Activated CD4-positive, alpha-beta T cell treated with anti-CD3 and anti-CD28 coated beads, Interleukin-2, amount 10 ng/mL, durations not matched to agents 7 days and 5 days (primary cell): ENCODE measurements at regions not wholly inside any gene's neighbourhood (a gene's known extent, or its start where the extent isn't known, plus 50 kb on each side); places are given as distances from the start of the nearest gene placed in this dataset.
"Not testable (repeated sequence)": the region's sequence is repeated elsewhere in the genome, so short reads cannot be mapped to it uniquely, and the experiment has no call there.

ENCODE experiments used
- CTCF ChIA-PET: fragments of 350-600 bp; sonication (Branson Sonifier 250); formaldehyde crosslinking; loops from one replicate; lab custom pipeline; 2021; ENCODE audit warnings: antibody characterized with exemption; lab: Charles Lee
- POLR2A ChIA-PET: fragments of 350-600 bp; sonication (Branson Sonifier 250); formaldehyde crosslinking; loops from one replicate; lab custom pipeline; 2021; ENCODE audit warnings: antibody characterized with exemption; lab: Charles Lee
- DNase-seq: peaks from one replicate; pipeline ENCODE4 v3.0.0-alpha.2; 2020
- H3K27ac Mint-ChIP-seq: one replicate; pipeline ENCODE4 v1.8.0; 2021; ENCODE audit warnings: mild to moderate bottlenecking, moderate library complexity, mixed read lengths
- H3K27me3 Mint-ChIP-seq: one replicate; pipeline ENCODE4 v1.8.0; 2021; ENCODE audit warnings: mixed read lengths
- H3K36me3 Mint-ChIP-seq: one replicate; pipeline ENCODE4 v1.8.0; 2021; ENCODE audit warnings: low read depth, mixed read lengths
- H3K4me1 Mint-ChIP-seq: one replicate; pipeline ENCODE4 v1.8.0; 2021; ENCODE audit warnings: mixed read lengths
- H3K4me3 Mint-ChIP-seq: one replicate; pipeline ENCODE4 v1.8.0; 2021; ENCODE audit warnings: mild to moderate bottlenecking, moderate library complexity, mixed read lengths
- H3K9me3 Mint-ChIP-seq: one replicate; pipeline ENCODE4 v1.8.0; 2021; ENCODE audit warnings: mixed read lengths

- peaks cover 4% of the 10 kb centered on the region for H3K9me3 Mint-ChIP-seq
- ChIA-PET CTCF (no interaction called here), POLR2A (no interaction called here)
- no peak overlapping the region for H3K4me3 Mint-ChIP-seq
- DNase-seq = no peak
- no peak overlapping the region for H3K27ac Mint-ChIP-seq
- H3K36me3 Mint-ChIP-seq = no peaks in the 10 kb centered on the region
- no peaks in the 10 kb centered on the region for H3K4me1 Mint-ChIP-seq
- H3K27me3 Mint-ChIP-seq = no peaks in the 10 kb centered on the region
These were observed 159.9 kb downstream of the TMEM114 start for GRCh38 chr16:8430401-8430800.

DNA sequence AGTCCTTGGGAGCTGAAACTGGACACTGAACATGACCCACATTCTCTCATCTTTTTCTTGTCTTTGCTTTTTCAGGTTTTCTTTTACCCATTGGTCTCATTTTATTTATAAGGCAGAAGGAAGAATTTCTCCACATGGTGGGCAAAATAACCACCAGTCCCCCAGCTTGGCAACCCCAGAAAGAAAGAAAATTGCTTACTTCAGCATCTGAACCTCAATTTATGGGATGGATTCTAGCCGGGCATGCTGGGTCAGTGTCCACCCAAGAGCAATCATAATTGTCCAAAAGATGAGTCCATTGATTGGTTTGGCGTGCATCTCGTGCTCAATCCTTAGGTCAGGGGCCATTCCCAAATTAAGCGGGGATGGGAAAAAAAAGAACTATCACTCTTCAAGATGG lies 163.7 kb downstream of the TMEM114 start:
- ChIA-PET CTCF (no interaction called here), POLR2A (no interaction called here)
- Mint-ChIP-seq H3K36me3 (no peaks in the 10 kb centered on the region), H3K4me3 (no peak overlapping the region), H3K27ac (no peak overlapping the region), H3K4me1 (no peaks in the 10 kb centered on the region), H3K9me3 (peaks cover 4% of the 10 kb centered on the region), H3K27me3 (no peaks in the 10 kb centered on the region)
- no peak for DNase-seq

DNA sequence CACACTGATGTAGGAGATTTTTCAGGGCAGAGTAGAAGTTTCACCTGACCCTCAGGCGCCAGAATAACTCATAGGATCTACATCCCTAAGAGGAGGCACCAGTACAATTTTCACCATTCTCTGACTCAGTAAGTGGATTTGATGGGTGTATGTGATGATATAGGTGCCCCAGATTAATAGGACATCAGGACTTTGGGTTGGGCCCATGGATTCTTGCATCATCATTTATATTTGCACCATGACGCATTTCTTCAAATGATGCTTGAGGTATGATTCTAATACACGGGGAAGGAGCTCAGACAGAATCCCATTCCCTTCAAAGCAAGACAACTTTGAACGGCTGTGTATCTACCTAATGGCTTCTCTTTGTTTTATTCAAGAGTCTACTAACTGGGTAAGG lies 173.2 kb downstream of the TMEM114 start:
- ChIA-PET CTCF (no interaction called here), POLR2A (no interaction called here)
- no peaks in the 10 kb centered on the region for H3K4me1 Mint-ChIP-seq
- DNase-seq = no peak
- H3K4me3 Mint-ChIP-seq = no peak overlapping the region
- no peaks in the 10 kb centered on the region for H3K9me3 Mint-ChIP-seq
- no peak overlapping the region for H3K27ac Mint-ChIP-seq
- no peaks in the 10 kb centered on the region for H3K36me3 Mint-ChIP-seq
- H3K27me3 Mint-ChIP-seq = no peaks in the 10 kb centered on the region

DNA sequence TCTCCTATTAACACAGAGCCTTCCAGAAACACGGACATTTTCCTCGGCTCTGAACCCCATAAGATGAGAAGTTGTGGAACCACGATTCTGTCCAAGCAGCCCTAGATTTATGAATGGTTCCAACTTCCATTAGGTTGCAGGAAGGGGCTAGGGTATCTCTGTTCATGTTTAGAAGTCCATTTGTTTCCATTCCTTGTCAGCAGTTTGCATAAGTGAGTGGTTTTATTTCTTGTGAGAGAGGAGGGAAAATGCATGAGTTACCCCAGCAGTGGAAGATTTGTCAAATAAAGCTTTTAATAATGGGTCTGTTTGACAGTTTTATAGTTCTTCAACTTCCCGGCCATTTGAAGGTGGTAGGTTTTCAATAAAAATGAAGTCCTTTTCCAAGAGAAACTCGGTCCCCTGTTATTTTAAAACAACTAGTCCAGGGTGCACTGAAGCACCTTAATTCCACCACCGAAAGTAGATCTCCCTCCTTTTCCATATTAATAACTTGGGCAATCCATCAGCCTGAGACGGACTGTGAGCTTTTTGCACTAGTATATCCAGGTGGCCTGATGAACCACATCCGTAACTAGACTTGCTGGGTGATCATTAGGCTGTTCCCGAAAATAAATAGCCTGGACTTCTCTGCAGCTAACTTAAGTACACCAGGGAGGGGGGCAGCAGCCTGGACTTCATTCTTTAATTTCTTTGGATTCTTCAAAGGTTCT lies 181.3 kb downstream of the TMEM114 start:
- ChIA-PET POLR2A (no interaction called here), CTCF (no interaction called here)
- H3K36me3 Mint-ChIP-seq = no peaks in the 10 kb centered on the region
- H3K27ac Mint-ChIP-seq = no peak overlapping the region
- DNase-seq = no peak
- H3K4me3 Mint-ChIP-seq = no peak overlapping the region
- no peaks in the 10 kb centered on the region for H3K4me1 Mint-ChIP-seq
- H3K27me3 Mint-ChIP-seq = no peaks in the 10 kb centered on the region
- peaks cover 3% of the 10 kb centered on the region for H3K9me3 Mint-ChIP-seq

GRCh38 chr16:8407351-8407750 lies 183.0 kb downstream of the TMEM114 start:
- no peaks in the 10 kb centered on the region for H3K36me3 Mint-ChIP-seq
- no peaks in the 10 kb centered on the region for H3K27me3 Mint-ChIP-seq
- CTCF ChIA-PET = no interaction called here
- POLR2A ChIA-PET = no interaction called here
- no peak overlapping the region for H3K4me3 Mint-ChIP-seq
- no peak overlapping the region for H3K27ac Mint-ChIP-seq
- no peak for DNase-seq
- H3K9me3 Mint-ChIP-seq = peaks cover 3% of the 10 kb centered on the region
- no peaks in the 10 kb centered on the region for H3K4me1 Mint-ChIP-seq

DNA sequence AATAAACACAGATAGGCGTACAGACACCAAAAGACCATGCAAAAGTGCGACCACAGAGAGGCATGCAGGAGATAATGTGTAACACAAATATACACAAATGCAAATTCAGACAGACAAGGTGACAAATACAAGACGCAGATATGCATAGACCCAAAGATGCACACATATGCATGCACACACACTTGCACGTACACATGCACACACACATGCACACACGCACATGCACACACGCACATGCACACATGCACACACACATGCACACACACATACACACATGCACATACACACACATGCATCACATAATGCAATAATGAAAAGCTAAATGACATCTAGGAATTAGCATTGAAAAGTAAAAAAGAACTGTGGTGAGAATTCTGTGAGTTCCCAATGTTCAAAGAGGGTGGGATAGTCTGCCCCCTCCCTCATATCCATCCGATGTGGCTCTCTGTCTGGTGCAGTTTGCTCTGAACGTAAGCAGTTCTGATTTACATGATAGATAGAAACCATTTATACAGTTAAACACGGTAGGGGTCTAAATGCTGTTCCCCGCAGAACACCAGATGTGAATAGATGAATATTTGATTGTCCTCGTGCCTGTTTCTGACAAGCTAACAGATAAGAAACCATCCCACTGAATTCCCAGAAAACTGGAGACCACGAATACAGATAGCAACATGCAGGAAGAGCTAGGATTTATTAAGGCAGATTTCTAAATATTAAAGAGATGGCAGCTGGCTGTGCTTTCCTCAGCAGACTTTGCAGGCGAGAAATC lies 186.1 kb downstream of the TMEM114 start:
- Mint-ChIP-seq H3K4me3 (no peak overlapping the region), H3K27ac (no peak overlapping the region), H3K4me1 (no peaks in the 10 kb centered on the region), H3K36me3 (no peaks in the 10 kb centered on the region), H3K9me3 (peaks cover 6% of the 10 kb centered on the region), H3K27me3 (no peaks in the 10 kb centered on the region)
- POLR2A ChIA-PET = interaction anchor here (0.6 kb wide), 1 partner anchor 1234 kb away, joined by 3 read pairs; no protein-coding TSS in a partner anchor
- CTCF ChIA-PET = no interaction called here
- DNase-seq = no peak

DNA sequence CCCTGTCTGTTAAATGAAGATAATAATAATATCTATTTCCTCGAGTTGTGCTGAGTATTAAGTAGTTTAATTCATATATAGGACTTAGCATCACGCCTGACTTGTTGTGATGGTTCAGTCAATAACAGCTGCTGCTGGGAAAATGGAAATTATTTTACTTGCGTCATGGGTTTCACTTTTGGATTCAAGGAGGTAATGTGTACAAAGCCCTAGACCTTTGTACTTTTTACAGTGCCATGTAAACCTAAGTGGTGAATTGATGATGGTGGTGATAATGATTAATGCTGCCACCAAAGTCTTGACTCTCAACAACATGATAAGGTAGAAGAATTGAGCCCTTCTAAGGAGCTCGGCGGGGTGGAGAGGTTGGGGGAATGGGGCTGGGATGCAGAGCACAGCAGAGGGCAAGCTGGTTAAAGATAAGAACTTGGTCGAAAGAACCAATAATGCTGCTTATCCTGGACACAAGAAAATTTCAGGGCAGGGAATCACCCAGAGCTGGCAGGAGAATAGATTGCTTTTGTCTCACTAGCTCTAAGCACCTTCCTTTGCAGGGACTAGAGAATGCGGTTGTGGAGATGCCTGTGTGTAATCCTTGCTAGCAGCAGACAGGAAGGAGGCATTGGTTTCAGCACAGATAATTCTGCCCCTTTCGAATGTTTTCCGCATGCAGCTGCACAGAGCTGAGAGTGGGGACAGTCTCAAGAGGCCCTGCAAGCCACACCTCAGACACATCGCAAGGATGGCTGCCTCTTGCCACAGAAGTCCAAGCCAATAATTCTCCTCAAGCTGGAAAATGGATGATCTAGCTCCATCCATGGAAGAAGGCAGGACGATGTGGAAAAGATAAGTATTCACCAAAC lies 187.1 kb downstream of the TMEM114 start:
- DNase-seq = no peak
- CTCF ChIA-PET = no interaction called here
- H3K4me3 Mint-ChIP-seq = no peak overlapping the region

GRCh38 chr16:8400683-8401082 lies 189.6 kb downstream of the TMEM114 start:
- H3K27me3 Mint-ChIP-seq, POLR2A ChIA-PET, H3K36me3 Mint-ChIP-seq, H3K4me3 Mint-ChIP-seq, H3K9me3 Mint-ChIP-seq, DNase-seq, H3K4me1 Mint-ChIP-seq, H3K27ac Mint-ChIP-seq: not testable (repeated sequence)
- CTCF ChIA-PET = interaction anchor here (0.6 kb wide), 1 partner anchor 657 kb away, joined by 3 read pairs; no protein-coding TSS in a partner anchor

More for the DNA sequence above, 187.1 kb downstream of the TMEM114 start:
- Mint-ChIP-seq H3K4me1 (no peaks in the 10 kb centered on the region), H3K9me3 (peaks cover 6% of the 10 kb centered on the region), H3K36me3 (no peaks in the 10 kb centered on the region), H3K27me3 (no peaks in the 10 kb centered on the region), H3K27ac (no peak overlapping the region)
- POLR2A ChIA-PET = no interaction called here

DNA sequence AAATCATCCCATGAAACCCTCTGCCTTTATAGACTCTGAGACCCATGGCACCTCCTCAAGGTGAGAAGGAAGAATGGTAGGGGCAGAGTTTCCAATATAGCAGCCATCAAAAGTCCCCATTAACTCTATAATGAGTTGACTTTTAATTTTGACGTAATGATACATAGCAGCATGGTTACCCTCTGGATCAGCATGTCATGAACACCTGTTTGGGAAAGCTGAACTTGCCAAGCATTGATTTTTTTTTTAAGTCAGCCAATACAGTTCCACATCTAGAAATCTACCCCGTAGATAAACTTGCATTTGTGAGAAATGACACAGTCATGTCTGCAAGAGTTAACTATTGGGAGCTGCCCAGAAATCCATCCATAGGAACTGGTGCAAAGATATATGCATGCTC lies 191.8 kb downstream of the TMEM114 start:
- Mint-ChIP-seq H3K27me3 (no peaks in the 10 kb centered on the region), H3K9me3 (peaks cover 8% of the 10 kb centered on the region), H3K4me1 (no peaks in the 10 kb centered on the region), H3K4me3 (no peak overlapping the region), H3K36me3 (no peaks in the 10 kb centered on the region), H3K27ac (no peak overlapping the region)
- ChIA-PET POLR2A (no interaction called here), CTCF (no interaction called here)
- DNase-seq = no peak

- no peak for DNase-seq
- H3K27ac Mint-ChIP-seq = no peak overlapping the region
- H3K4me1 Mint-ChIP-seq = no peaks in the 10 kb centered on the region
- H3K27me3 Mint-ChIP-seq = no peaks in the 10 kb centered on the region
- CTCF ChIA-PET = no interaction called here
- H3K4me3 Mint-ChIP-seq = no peak overlapping the region
- H3K9me3 Mint-ChIP-seq = peaks cover 11% of the 10 kb centered on the region
- no peaks in the 10 kb centered on the region for H3K36me3 Mint-ChIP-seq
- POLR2A ChIA-PET = interaction anchor here (0.6 kb wide), 1 partner anchor 543 kb away, joined by 3 read pairs; no protein-coding TSS in a partner anchor
These were observed 193.1 kb downstream of the TMEM114 start for GRCh38 chr16:8397223-8397622.

GRCh38 chr16:8396463-8396862 lies 193.8 kb downstream of the TMEM114 start:
- no peak overlapping the region for H3K27ac Mint-ChIP-seq
- no peaks in the 10 kb centered on the region for H3K36me3 Mint-ChIP-seq
- ChIA-PET POLR2A (no interaction called here), CTCF (no interaction called here)
- no peaks in the 10 kb centered on the region for H3K4me1 Mint-ChIP-seq
- H3K27me3 Mint-ChIP-seq = no peaks in the 10 kb centered on the region
- DNase-seq = no peak
- peaks cover 11% of the 10 kb centered on the region for H3K9me3 Mint-ChIP-seq
- no peak overlapping the region for H3K4me3 Mint-ChIP-seq

DNA sequence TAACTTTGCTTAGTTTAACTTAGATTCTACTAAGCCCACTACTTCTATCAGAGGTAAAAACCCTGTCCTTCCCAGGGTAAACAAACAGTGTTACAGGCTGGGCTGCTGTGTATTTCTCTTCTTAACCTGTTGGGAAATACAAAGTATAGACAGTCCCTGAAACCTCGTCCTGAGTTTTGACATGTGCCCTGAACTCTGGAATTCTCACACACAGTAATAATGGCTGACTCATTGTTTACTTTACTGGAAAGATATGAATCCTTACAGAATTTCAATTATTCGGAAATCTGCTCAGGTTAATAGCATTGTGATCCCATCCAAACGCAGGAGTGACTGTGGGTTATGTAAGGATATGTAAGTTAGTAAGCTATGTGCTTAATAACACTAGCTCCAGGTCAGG lies 199.1 kb downstream of the TMEM114 start:
- ChIA-PET POLR2A (no interaction called here), CTCF (no interaction called here)
- no peaks in the 10 kb centered on the region for H3K4me1 Mint-ChIP-seq
- no peaks in the 10 kb centered on the region for H3K36me3 Mint-ChIP-seq
- H3K27ac Mint-ChIP-seq = no peak overlapping the region
- H3K4me3 Mint-ChIP-seq = no peak overlapping the region
- no peaks in the 10 kb centered on the region for H3K27me3 Mint-ChIP-seq
- H3K9me3 Mint-ChIP-seq = peaks cover 10% of the 10 kb centered on the region
- DNase-seq = no peak

DNA sequence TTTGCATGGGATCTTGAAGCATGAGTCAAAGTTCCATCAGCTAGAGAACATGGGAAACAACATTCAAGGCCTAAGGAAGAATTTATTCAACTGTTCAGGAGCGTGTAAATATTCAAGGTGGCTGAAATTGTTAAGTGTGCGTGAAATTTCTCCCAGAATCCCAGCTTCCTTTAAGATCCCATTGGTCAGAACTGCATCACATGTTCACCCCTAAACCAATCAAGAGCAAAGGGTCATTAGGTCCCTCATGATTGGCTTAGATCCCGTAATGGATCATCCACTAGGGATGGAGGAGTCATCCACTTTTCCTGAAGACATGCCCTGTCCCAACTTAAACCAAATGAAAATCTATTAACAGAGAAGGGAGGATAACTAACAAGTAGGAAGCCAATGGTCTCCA lies 201.6 kb downstream of the TMEM114 start:
- H3K27ac Mint-ChIP-seq = no peak overlapping the region
- ChIA-PET CTCF (no interaction called here), POLR2A (no interaction called here)
- no peak for DNase-seq
- H3K9me3 Mint-ChIP-seq = peaks cover 8% of the 10 kb centered on the region
- H3K27me3 Mint-ChIP-seq = no peaks in the 10 kb centered on the region
- no peaks in the 10 kb centered on the region for H3K4me1 Mint-ChIP-seq
- H3K4me3 Mint-ChIP-seq = no peak overlapping the region
- no peaks in the 10 kb centered on the region for H3K36me3 Mint-ChIP-seq
